Activated CD4-positive, alpha-beta T cell treated with anti-CD3 and anti-CD28 coated beads, Interleukin-2, amount 10 ng/mL, durations not matched to agents 24 days and 14 days (primary cell): ENCODE measurements at regions not wholly inside any gene's neighbourhood (a gene's known extent, or its start where the extent isn't known, plus 50 kb on each side); places are given as distances from the start of the nearest gene placed in this dataset.

Experiments used
- DNase-seq: peaks from one replicate; pipeline ENCODE4 v3.0.0; 2022
- H3K27ac Mint-ChIP-seq: one replicate; pipeline ENCODE4 v1.8.0; 2022; ENCODE audit warnings: mild to moderate bottlenecking, mixed read lengths
- H3K27me3 Mint-ChIP-seq: one replicate; pipeline ENCODE4 v1.8.0; 2022; ENCODE audit warnings: mixed read lengths
- H3K36me3 Mint-ChIP-seq: one replicate; pipeline ENCODE4 v1.8.0; 2022; ENCODE audit warnings: low read depth, mild to moderate bottlenecking, mixed read lengths
- H3K4me1 Mint-ChIP-seq: one replicate; pipeline ENCODE4 v1.8.0; 2021; ENCODE audit warnings: mixed read lengths
- H3K4me3 Mint-ChIP-seq: one replicate; pipeline ENCODE4 v1.8.0; 2022; ENCODE audit warnings: mild to moderate bottlenecking, moderate library complexity, mixed read lengths
- H3K9me3 Mint-ChIP-seq: one replicate; pipeline ENCODE4 v1.8.0; 2021; ENCODE audit warnings: mixed read lengths
- intact Hi-C: fragments of 100-400 bp; cut with micrococcal nuclease; formaldehyde crosslinking; loops from one replicate; pipeline ENCODE4 v1.15.1; 2023

GRCh38 chr15:87575896-87576473 lies 680.6 kb downstream of the NTRK3 start:
- intact Hi-C loops, result no loop called here
- no peaks in the 10 kb centered on the region for H3K27me3 Mint-ChIP-seq
- no peak overlapping the region for H3K27ac Mint-ChIP-seq
- H3K36me3 Mint-ChIP-seq, result no peaks in the 10 kb centered on the region
- DNase-seq, result no peak
- H3K9me3 Mint-ChIP-seq, result no peaks in the 10 kb centered on the region
- no peak overlapping the region for H3K4me3 Mint-ChIP-seq
- no peaks in the 10 kb centered on the region for H3K4me1 Mint-ChIP-seq

- Mint-ChIP-seq H3K4me1 (peaks cover 3% of the 10 kb centered on the region), H3K36me3 (no peaks in the 10 kb centered on the region), H3K27ac (no peak overlapping the region), H3K4me3 (no peak overlapping the region), H3K9me3 (no peaks in the 10 kb centered on the region), H3K27me3 (no peaks in the 10 kb centered on the region)
- no peak for DNase-seq
- intact Hi-C loops, result no loop called here
These were observed 683.0 kb downstream of the NTRK3 start for GRCh38 chr15:87573534-87573933.

DNA sequence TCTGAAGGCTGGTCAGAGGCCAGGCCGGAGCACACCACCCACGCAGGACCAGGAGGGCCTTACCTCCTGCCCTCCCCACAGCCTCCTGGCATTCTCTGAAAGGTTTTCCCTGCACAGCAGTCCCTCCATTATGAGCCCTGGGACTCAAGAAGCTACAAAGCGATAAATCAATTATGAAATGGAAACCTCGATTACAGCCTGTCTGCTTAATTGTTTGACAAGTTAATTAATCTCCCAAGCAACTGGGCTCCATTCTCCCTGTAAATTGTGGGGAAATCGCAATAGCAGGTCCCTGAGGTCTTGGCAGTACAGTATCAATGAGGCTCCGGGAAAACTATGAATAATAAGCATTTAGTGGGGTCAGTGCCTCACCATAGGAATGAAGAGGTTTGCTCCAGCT lies 683.5 kb downstream of the NTRK3 start:
- H3K4me1 Mint-ChIP-seq, result peaks cover 3% of the 10 kb centered on the region
- H3K4me3 Mint-ChIP-seq, result no peak overlapping the region
- intact Hi-C loops, result no loop called here
- no peaks in the 10 kb centered on the region for H3K36me3 Mint-ChIP-seq
- H3K27ac Mint-ChIP-seq, result no peak overlapping the region
- H3K9me3 Mint-ChIP-seq, result no peaks in the 10 kb centered on the region
- DNase-seq, result no peak
- no peaks in the 10 kb centered on the region for H3K27me3 Mint-ChIP-seq

- peak; percentile 20 for DNase-seq
- no peaks in the 10 kb centered on the region for H3K27me3 Mint-ChIP-seq
- intact Hi-C loops, result no loop called here
- no peak overlapping the region for H3K27ac Mint-ChIP-seq
- H3K4me1 Mint-ChIP-seq, result peaks cover 3% of the 10 kb centered on the region
- no peaks in the 10 kb centered on the region for H3K36me3 Mint-ChIP-seq
- no peak overlapping the region for H3K4me3 Mint-ChIP-seq
- no peaks in the 10 kb centered on the region for H3K9me3 Mint-ChIP-seq
These were observed 684.1 kb downstream of the NTRK3 start for GRCh38 chr15:87572381-87572910.

- intact Hi-C loops, result no loop called here
- DNase-seq, result no peak
- Mint-ChIP-seq H3K4me1 (peaks cover 3% of the 10 kb centered on the region), H3K27me3 (no peaks in the 10 kb centered on the region), H3K9me3 (no peaks in the 10 kb centered on the region), H3K36me3 (no peaks in the 10 kb centered on the region), H3K27ac (no peak overlapping the region), H3K4me3 (peak overlapping the region; percentile 5)
These were observed 686.3 kb downstream of the NTRK3 start for GRCh38 chr15:87570206-87570605.

DNA sequence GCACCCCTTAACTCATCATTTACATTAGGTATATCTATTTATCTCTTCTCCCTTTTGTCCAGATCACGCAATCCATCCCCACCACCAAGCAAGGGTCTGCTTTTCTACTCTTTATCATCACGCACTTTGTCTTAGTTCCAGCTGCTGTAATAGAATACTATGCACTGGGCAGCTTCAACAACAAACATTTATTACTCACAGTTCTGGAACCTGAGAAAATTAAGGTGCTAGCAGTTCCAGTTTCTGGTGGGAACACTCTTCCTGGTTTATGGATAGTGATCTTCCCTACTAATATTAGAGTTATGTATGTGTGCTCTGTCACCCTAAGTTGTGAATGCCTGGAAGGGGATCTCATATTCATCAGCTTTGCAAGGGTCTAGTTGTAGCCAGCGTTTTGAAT lies 687.0 kb downstream of the NTRK3 start:
- intact Hi-C loops, result no loop called here
- no peaks in the 10 kb centered on the region for H3K9me3 Mint-ChIP-seq
- peaks cover 3% of the 10 kb centered on the region for H3K4me1 Mint-ChIP-seq
- no peak for DNase-seq
- H3K27me3 Mint-ChIP-seq, result no peaks in the 10 kb centered on the region
- H3K4me3 Mint-ChIP-seq, result no peak overlapping the region
- H3K27ac Mint-ChIP-seq, result no peak overlapping the region
- no peaks in the 10 kb centered on the region for H3K36me3 Mint-ChIP-seq

GRCh38 chr15:87567406-87568030 lies 689.0 kb downstream of the NTRK3 start:
- Mint-ChIP-seq H3K36me3 (no peaks in the 10 kb centered on the region), H3K27me3 (no peaks in the 10 kb centered on the region), H3K4me1 (peaks cover 3% of the 10 kb centered on the region), H3K9me3 (no peaks in the 10 kb centered on the region), H3K4me3 (no peak overlapping the region), H3K27ac (no peak overlapping the region)
- DNase-seq, result no peak
- intact Hi-C loops, result no loop called here

GRCh38 chr15:87566236-87566635 lies 690.3 kb downstream of the NTRK3 start:
- DNase-seq, result no peak
- H3K36me3 Mint-ChIP-seq, result no peaks in the 10 kb centered on the region
- H3K4me3 Mint-ChIP-seq, result no peak overlapping the region
- intact Hi-C loops, result no loop called here
- H3K27ac Mint-ChIP-seq, result no peak overlapping the region
- no peaks in the 10 kb centered on the region for H3K27me3 Mint-ChIP-seq
- H3K9me3 Mint-ChIP-seq, result no peaks in the 10 kb centered on the region
- peaks cover 3% of the 10 kb centered on the region for H3K4me1 Mint-ChIP-seq

DNA sequence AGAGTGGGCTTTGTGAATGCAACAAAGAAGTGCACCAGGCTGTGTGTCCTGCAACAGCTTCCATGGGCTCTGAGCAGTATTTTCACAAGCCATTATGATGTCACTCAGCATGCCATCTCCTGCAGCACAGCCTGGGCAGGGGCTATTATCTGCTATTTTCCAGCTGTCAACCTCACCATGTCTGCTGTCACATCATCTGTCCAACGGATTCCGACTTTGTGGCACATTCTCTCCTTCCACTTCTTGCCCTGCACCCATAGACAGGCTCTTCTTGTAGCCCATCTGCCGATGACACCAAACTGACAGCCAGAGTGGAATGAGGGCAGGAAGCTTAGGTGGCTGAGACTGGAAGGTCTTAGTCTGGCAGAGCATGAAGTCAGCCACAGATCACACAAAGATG lies 691.9 kb downstream of the NTRK3 start:
- Mint-ChIP-seq H3K27me3 (no peaks in the 10 kb centered on the region), H3K9me3 (peaks cover 4% of the 10 kb centered on the region), H3K27ac (no peak overlapping the region), H3K4me3 (no peak overlapping the region), H3K4me1 (no peaks in the 10 kb centered on the region), H3K36me3 (no peaks in the 10 kb centered on the region)
- no peak for DNase-seq
- intact Hi-C loops, result no loop called here

DNA sequence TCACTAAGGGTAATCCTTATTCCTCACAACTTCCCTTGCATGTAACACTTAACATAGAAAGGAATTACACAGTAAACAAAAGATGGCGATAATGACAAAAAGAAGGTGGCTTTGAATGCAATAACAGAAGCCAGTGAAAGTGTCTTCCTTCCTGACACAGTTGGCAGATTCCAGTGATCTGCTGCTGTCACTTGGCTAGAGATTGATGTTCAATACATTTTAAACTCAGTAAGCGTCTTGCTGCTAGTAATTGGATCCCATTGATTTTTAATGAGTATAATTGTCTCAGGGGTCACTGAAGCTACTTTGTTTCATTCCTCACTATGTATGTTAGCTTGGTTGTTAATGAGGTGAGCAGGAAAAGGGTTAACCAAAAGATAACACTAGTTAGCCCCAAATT lies 692.7 kb downstream of the NTRK3 start:
- H3K27me3 Mint-ChIP-seq, result no peaks in the 10 kb centered on the region

GRCh38 chr15:87562203-87562602 lies 694.3 kb downstream of the NTRK3 start:
- H3K27ac Mint-ChIP-seq, result no peak overlapping the region
- H3K36me3 Mint-ChIP-seq, result no peaks in the 10 kb centered on the region
- H3K9me3 Mint-ChIP-seq, result peaks cover 4% of the 10 kb centered on the region
- H3K27me3 Mint-ChIP-seq, result no peaks in the 10 kb centered on the region
- no peak for DNase-seq
- intact Hi-C loops, result no loop called here
- H3K4me1 Mint-ChIP-seq, result no peaks in the 10 kb centered on the region
- H3K4me3 Mint-ChIP-seq, result no peak overlapping the region

More for the DNA sequence above, 692.7 kb downstream of the NTRK3 start:
- Mint-ChIP-seq H3K27ac (no peak overlapping the region), H3K9me3 (peaks cover 4% of the 10 kb centered on the region), H3K4me3 (no peak overlapping the region), H3K36me3 (no peaks in the 10 kb centered on the region), H3K4me1 (no peaks in the 10 kb centered on the region)
- intact Hi-C loops, result no loop called here
- DNase-seq, result no peak

GRCh38 chr15:87561641-87562040 lies 694.9 kb downstream of the NTRK3 start:
- no peaks in the 10 kb centered on the region for H3K4me1 Mint-ChIP-seq
- peaks cover 4% of the 10 kb centered on the region for H3K9me3 Mint-ChIP-seq
- intact Hi-C loops, result no loop called here
- H3K27me3 Mint-ChIP-seq, result no peaks in the 10 kb centered on the region
- H3K27ac Mint-ChIP-seq, result no peak overlapping the region
- no peak overlapping the region for H3K4me3 Mint-ChIP-seq
- DNase-seq, result no peak
- no peaks in the 10 kb centered on the region for H3K36me3 Mint-ChIP-seq

DNA sequence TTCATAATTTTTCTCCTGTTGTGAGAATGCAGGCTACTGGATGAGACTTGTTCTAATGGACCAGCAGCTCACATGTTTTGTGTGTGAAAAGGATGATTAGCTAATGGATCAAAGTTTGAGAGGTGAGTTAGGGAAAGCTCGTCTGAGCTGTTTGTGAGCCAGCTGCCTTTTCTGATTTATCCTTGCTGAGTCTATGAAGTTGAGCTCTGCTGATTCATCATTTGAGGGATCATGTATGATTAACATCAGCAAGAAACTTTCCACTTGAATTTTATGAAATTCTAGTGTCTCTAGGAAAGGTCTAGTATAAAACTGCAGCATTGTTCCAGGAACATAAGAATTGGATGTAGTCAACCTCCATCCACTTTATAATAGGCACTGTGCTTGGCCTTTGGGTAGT lies 698.7 kb downstream of the NTRK3 start:
- intact Hi-C loops, result no loop called here
- Mint-ChIP-seq H3K9me3 (peaks cover 7% of the 10 kb centered on the region), H3K36me3 (no peaks in the 10 kb centered on the region), H3K27ac (no peak overlapping the region), H3K4me3 (no peak overlapping the region), H3K27me3 (no peaks in the 10 kb centered on the region), H3K4me1 (no peaks in the 10 kb centered on the region)
- no peak for DNase-seq

- intact Hi-C loops, result no loop called here
- H3K4me3 Mint-ChIP-seq, result no peak overlapping the region
- H3K4me1 Mint-ChIP-seq, result no peaks in the 10 kb centered on the region
- H3K27ac Mint-ChIP-seq, result no peak overlapping the region
- DNase-seq, result no peak
- H3K27me3 Mint-ChIP-seq, result no peaks in the 10 kb centered on the region
- H3K36me3 Mint-ChIP-seq, result no peaks in the 10 kb centered on the region
- peaks cover 7% of the 10 kb centered on the region for H3K9me3 Mint-ChIP-seq
These were observed 699.7 kb downstream of the NTRK3 start for GRCh38 chr15:87556886-87557285.

GRCh38 chr15:87549860-87550259 lies 706.7 kb downstream of the NTRK3 start:
- Mint-ChIP-seq H3K4me1 (no peaks in the 10 kb centered on the region), H3K4me3 (no peak overlapping the region), H3K9me3 (peaks cover 3% of the 10 kb centered on the region), H3K36me3 (no peaks in the 10 kb centered on the region), H3K27ac (no peak overlapping the region), H3K27me3 (no peaks in the 10 kb centered on the region)
- intact Hi-C loops, result no loop called here
- no peak for DNase-seq
